ENCODE measurements at regions not wholly inside any gene's neighbourhood (a gene's known extent, or its start where the extent isn't known, plus 50 kb on each side); places are given as distances from the start of the nearest gene placed in this dataset.

DNA sequence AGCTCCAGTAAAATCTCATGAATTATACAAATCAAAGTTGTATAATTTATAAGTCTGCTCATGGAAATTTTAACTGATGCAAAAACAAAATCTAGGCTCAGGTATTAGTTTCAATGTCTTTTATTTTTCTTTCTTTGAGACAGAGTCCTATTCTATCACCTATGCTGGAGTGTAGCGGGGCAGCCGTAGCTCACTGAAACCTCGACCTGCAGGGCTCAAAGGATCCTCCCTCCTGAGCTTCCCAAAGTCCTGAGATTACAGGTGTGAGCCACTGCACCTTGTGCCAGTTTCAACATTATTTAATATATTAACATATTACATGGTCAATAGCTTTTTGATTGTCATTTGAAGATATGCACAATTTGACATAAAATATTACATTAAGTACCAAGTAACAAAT, 678.7 kb downstream of the ARAP2 start:
- no peak overlapping the region for H3K4me2 ChIP-seq
- H2AFZ ChIP-seq: no peak overlapping the region
- no peak overlapping the region for H3K27ac ChIP-seq
- H3K36me3 ChIP-seq (replicated peaks; ENCODE audit: insufficient read depth, low read depth): no peaks in the 10 kb centered on the region
- no peaks in the 10 kb centered on the region for H3K9me2 ChIP-seq (replicated peaks; ENCODE audit: insufficient read depth)
- TF ChIP-seq EZH2phosphoT487 (IDR thresholded peaks at IDR 0.05; ENCODE audit: low read depth, severe bottlenecking, unreplicated experiment) (no peak), EZH2 (IDR thresholded peaks at IDR 0.05; ENCODE audit: borderline replicate concordance) (no peak)
- TF ChIP-seq, protein P1, sequence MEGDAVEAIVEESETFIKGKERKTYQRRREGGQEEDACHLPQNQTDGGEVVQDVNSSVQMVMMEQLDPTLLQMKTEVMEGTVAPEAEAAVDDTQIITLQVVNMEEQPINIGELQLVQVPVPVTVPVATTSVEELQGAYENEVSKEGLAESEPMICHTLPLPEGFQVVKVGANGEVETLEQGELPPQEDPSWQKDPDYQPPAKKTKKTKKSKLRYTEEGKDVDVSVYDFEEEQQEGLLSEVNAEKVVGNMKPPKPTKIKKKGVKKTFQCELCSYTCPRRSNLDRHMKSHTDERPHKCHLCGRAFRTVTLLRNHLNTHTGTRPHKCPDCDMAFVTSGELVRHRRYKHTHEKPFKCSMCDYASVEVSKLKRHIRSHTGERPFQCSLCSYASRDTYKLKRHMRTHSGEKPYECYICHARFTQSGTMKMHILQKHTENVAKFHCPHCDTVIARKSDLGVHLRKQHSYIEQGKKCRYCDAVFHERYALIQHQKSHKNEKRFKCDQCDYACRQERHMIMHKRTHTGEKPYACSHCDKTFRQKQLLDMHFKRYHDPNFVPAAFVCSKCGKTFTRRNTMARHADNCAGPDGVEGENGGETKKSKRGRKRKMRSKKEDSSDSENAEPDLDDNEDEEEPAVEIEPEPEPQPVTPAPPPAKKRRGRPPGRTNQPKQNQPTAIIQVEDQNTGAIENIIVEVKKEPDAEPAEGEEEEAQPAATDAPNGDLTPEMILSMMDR (IDR thresholded peaks at IDR 0.05; ENCODE audit: poor library complexity): no peak
- no peaks in the 10 kb centered on the region for H3K9me3 ChIP-seq (ENCODE audit: low read depth)
- peaks cover 4% of the 10 kb centered on the region for H3K4me1 ChIP-seq (ENCODE audit: insufficient read depth)
- no peak for DNase-seq (ENCODE audit: low spot score)
- 87% methylated on average over 3 of the region's 3 CpGs for WGBS (ENCODE audit: low lambda C conversion rate, missing lambda C conversion rate)
- H3K27me3 ChIP-seq: no peaks in the 10 kb centered on the region
- no peaks in the 10 kb centered on the region for H4K20me1 ChIP-seq (ENCODE audit: insufficient read depth, poor library complexity, severe bottlenecking)
- H3K4me3 ChIP-seq: no peak overlapping the region
- H3K79me2 ChIP-seq: no peaks in the 10 kb centered on the region

DNA sequence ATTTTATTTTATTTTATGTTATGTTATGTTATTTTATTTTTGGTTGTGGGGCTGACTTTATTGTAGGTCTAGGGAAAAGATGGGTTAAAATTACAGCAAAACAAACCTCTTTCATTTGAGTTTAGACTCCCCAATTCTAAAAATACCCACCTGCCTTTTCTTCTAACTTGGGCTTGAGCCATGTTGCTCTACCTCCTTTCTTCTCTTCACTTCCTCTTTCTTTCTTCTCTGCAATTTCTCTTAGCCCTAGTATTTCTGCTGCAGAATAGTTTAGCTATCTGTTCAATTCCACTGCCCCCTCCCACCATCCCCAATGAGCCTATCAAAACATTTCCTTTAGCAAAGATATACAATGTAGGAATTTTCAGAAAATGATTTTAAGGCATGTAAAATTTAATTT, 653.3 kb downstream of the ARAP2 start:
- H3K27ac ChIP-seq: no peak overlapping the region
- H3K9me2 ChIP-seq (replicated peaks; ENCODE audit: insufficient read depth): no peaks in the 10 kb centered on the region
- no peak for DNase-seq (ENCODE audit: low spot score)
- no peaks in the 10 kb centered on the region for H3K79me2 ChIP-seq
- no peaks in the 10 kb centered on the region for H3K9me3 ChIP-seq (ENCODE audit: low read depth)
- no peaks in the 10 kb centered on the region for H3K27me3 ChIP-seq
- H4K20me1 ChIP-seq (ENCODE audit: insufficient read depth, poor library complexity, severe bottlenecking): no peaks in the 10 kb centered on the region
- no peaks in the 10 kb centered on the region for H3K4me1 ChIP-seq (ENCODE audit: insufficient read depth)
- no peak overlapping the region for H3K4me2 ChIP-seq
- H2AFZ ChIP-seq: no peak overlapping the region
- no peaks in the 10 kb centered on the region for H3K36me3 ChIP-seq (replicated peaks; ENCODE audit: insufficient read depth, low read depth)
- TF ChIP-seq EZH2phosphoT487 (IDR thresholded peaks at IDR 0.05; ENCODE audit: low read depth, severe bottlenecking, unreplicated experiment): no peak
- TF ChIP-seq, protein P1 (IDR thresholded peaks at IDR 0.05; ENCODE audit: poor library complexity): no peak
- no peak for TF ChIP-seq EZH2 (IDR thresholded peaks at IDR 0.05; ENCODE audit: borderline replicate concordance)
- H3K4me3 ChIP-seq: no peak overlapping the region

DNA sequence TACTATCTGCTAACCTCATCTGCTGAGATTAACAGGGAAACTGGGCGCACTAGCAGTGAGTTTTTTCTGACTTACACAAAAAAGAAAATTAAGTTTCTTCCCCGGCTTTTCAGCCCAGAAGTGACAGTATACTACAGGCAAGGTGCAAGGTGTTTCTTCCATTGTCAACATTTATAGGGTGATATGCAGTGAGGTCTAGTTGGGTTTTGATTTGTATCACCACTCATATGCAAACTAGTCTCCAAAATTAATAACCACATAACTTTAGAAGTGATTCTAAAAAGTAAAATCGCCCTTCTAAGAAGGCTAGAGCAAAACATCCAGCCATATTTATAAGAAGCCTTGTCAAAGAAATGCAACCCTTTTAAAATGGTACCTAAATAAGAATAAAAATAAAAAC, 640.1 kb downstream of the ARAP2 start:
- H3K9me3 ChIP-seq (ENCODE audit: low read depth): no peaks in the 10 kb centered on the region
- H3K36me3 ChIP-seq (replicated peaks; ENCODE audit: insufficient read depth, low read depth): no peaks in the 10 kb centered on the region
- no peaks in the 10 kb centered on the region for H3K79me2 ChIP-seq
- no peaks in the 10 kb centered on the region for H3K9me2 ChIP-seq (replicated peaks; ENCODE audit: insufficient read depth)
- H3K4me3 ChIP-seq: no peak overlapping the region
- H3K27ac ChIP-seq: no peak overlapping the region
- no peaks in the 10 kb centered on the region for H4K20me1 ChIP-seq (ENCODE audit: insufficient read depth, poor library complexity, severe bottlenecking)
- H3K4me1 ChIP-seq (ENCODE audit: insufficient read depth): no peaks in the 10 kb centered on the region
- 89% methylated on average over 3 of the region's 3 CpGs for WGBS (ENCODE audit: low lambda C conversion rate, missing lambda C conversion rate)
- no peak overlapping the region for H2AFZ ChIP-seq
- TF ChIP-seq, protein P1 (IDR thresholded peaks at IDR 0.05; ENCODE audit: poor library complexity): no peak
- TF ChIP-seq EZH2 (IDR thresholded peaks at IDR 0.05; ENCODE audit: borderline replicate concordance): no peak
- TF ChIP-seq EZH2phosphoT487 (IDR thresholded peaks at IDR 0.05; ENCODE audit: low read depth, severe bottlenecking, unreplicated experiment): no peak
- no peaks in the 10 kb centered on the region for H3K27me3 ChIP-seq
- DNase-seq (ENCODE audit: low spot score): no peak
- H3K4me2 ChIP-seq: no peak overlapping the region

- no peak for DNase-seq (ENCODE audit: low spot score)
- Histone ChIP-seq H2AFZ (no peak overlapping the region), H3K9me3 (ENCODE audit: low read depth) (no peaks in the 10 kb centered on the region), H3K9me2 (replicated peaks; ENCODE audit: insufficient read depth) (no peaks in the 10 kb centered on the region), H3K27me3 (no peaks in the 10 kb centered on the region), H3K4me1 (ENCODE audit: insufficient read depth) (no peaks in the 10 kb centered on the region), H3K4me2 (no peak overlapping the region), H3K4me3 (no peak overlapping the region), H3K27ac (no peak overlapping the region), H3K36me3 (replicated peaks; ENCODE audit: insufficient read depth, low read depth) (no peaks in the 10 kb centered on the region), H3K79me2 (no peaks in the 10 kb centered on the region), H4K20me1 (ENCODE audit: insufficient read depth, poor library complexity, severe bottlenecking) (no peaks in the 10 kb centered on the region)
- TF ChIP-seq EZH2 (IDR thresholded peaks at IDR 0.05; ENCODE audit: borderline replicate concordance) (no peak), EZH2phosphoT487 (IDR thresholded peaks at IDR 0.05; ENCODE audit: low read depth, severe bottlenecking, unreplicated experiment) (no peak)
- TF ChIP-seq, protein P1 (IDR thresholded peaks at IDR 0.05; ENCODE audit: poor library complexity): no peak
- WGBS (ENCODE audit: low lambda C conversion rate, missing lambda C conversion rate): 88% methylated on average over 1 of the region's 1 CpG
These were observed 639.6 kb downstream of the ARAP2 start for GRCh38 chr4:35604724-35605123.
